Cardiac muscle cell (in vitro differentiated cells and primary cell): ENCODE measurements at regions not wholly inside any gene's neighbourhood (a gene's known extent, or its start where the extent isn't known, plus 50 kb on each side); places are given as distances from the start of the nearest gene placed in this dataset.

Experiments
- DNase-seq, 2 donors: peaks; one replicate each; pipeline versions ENCODE4 v3.0.0 to v3.0.0-alpha.2; 2010 to 2017; ENCODE audit warnings: low read depth in 1 of 2, low spot score in 1 of 2
- H3K27ac ChIP-seq: fragments of 200-600 bp; sonication (generic); 2 replicates; pipeline ENCODE4 v1.5.1; 2016
- H3K27me3 ChIP-seq: fragments of 200-600 bp; sonication (generic); 2 replicates; pipeline ENCODE4 v1.6.0; 2016; ENCODE audit warnings: control low read depth
- H3K36me3 ChIP-seq: fragments of 200-600 bp; sonication (generic); 2 replicates; pipeline ENCODE4 v1.5.1; 2016; ENCODE audit warnings: control low read depth
- H3K4me1 ChIP-seq: fragments of 200-600 bp; sonication (generic); 2 replicates; pipeline ENCODE4 v1.8.1; 2017; ENCODE audit warnings: low read depth, mild to moderate bottlenecking, mixed run types
- H3K4me3 ChIP-seq: fragments of 200-600 bp; sonication (generic); 2 replicates; pipeline ENCODE4 v1.5.1; 2016; ENCODE audit warnings: mild to moderate bottlenecking
- H3K9me3 ChIP-seq: fragments of 200-600 bp; sonication (generic); 2 replicates; pipeline ENCODE4 v1.5.1; 2017; ENCODE audit warnings: low read depth, mild to moderate bottlenecking, control low read depth
- TF ChIP-seq, protein P1 (sequence below): IDR thresholded peaks from 2 replicates; pipeline ENCODE4 v1.5.1; 2012; ENCODE audit warnings: low read depth, mild to moderate bottlenecking, low read length

DNA sequence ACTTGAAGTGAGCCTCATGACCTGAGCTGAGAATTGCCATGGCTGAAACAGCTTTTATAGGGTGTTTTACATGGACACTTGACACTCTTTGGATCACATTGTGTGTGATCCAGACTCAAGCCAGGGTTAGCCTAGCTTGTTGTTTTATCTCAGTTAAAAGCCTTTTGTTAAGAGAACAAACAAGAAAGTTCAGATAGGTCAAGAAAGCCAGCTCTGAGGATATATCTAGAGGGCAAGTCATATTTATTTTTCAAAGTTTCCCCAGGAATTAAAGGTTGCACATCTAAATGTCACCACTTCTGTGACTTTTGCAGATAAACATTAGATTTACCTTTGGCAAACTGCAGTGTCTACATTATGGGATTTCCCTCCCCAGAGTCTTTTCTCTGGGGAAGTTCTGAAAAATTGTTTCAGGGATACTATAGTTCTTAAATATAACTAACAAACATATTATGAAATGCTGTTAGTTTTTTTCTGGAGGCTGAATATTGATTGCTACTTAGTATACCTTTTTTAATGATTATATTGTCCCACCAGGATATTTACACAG is 134.5 kb downstream of the C9orf152 start:
- peak in 1 of 2 donors; percentile 43 for DNase-seq
- H3K36me3 ChIP-seq = no peaks in the 10 kb centered on the region
- H3K4me1 ChIP-seq = peaks cover 20% of the 10 kb centered on the region
- TF ChIP-seq, protein P1, sequence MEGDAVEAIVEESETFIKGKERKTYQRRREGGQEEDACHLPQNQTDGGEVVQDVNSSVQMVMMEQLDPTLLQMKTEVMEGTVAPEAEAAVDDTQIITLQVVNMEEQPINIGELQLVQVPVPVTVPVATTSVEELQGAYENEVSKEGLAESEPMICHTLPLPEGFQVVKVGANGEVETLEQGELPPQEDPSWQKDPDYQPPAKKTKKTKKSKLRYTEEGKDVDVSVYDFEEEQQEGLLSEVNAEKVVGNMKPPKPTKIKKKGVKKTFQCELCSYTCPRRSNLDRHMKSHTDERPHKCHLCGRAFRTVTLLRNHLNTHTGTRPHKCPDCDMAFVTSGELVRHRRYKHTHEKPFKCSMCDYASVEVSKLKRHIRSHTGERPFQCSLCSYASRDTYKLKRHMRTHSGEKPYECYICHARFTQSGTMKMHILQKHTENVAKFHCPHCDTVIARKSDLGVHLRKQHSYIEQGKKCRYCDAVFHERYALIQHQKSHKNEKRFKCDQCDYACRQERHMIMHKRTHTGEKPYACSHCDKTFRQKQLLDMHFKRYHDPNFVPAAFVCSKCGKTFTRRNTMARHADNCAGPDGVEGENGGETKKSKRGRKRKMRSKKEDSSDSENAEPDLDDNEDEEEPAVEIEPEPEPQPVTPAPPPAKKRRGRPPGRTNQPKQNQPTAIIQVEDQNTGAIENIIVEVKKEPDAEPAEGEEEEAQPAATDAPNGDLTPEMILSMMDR = no peak
- no peak overlapping the region for H3K4me3 ChIP-seq
- no peaks in the 10 kb centered on the region for H3K27me3 ChIP-seq
- no peaks in the 10 kb centered on the region for H3K9me3 ChIP-seq
- H3K27ac ChIP-seq = peak overlapping the region; percentile 61

DNA sequence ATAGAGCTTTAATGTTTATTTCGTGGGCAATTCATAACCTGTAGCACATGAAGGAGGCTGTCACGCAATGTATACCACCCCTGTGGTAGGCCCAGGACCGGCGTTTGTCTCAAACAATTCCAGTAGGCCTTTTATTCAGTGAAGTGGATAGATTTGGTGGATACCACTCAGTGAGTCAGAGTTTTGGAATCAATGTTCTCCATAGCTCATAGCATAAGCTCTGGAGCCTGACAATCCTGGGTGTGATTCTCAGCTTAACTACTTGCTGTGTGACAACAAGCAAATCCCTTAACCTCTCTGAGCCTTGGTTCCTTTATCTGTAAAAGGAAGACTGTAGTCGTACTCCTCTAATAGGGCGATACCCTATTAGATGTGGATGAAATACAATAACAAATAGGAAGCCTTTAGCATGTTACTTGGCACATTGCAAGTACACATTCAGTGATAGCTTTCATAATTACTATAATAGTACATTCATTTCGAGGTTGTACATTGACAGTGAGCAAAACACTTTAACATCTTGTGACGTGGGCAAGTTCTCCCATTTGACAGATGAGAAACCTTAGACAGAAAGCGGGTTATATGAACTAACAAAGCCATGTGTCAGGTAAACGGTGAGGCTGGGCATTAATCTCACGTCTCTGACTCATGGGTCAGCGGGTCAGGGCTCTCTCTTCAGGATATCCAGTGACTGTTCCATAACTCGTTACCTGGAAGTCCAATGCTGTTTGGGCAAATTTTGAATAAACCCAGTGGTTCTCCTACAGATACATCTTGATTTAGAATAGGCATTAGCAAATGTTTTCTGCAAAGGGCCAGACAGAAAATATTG is 130.8 kb downstream of the C9orf152 start:
- Histone ChIP-seq H3K36me3 (no peaks in the 10 kb centered on the region), H3K4me1 (peaks cover 24% of the 10 kb centered on the region), H3K27me3 (no peaks in the 10 kb centered on the region), H3K27ac (no peak overlapping the region), H3K4me3 (no peak overlapping the region), H3K9me3 (no peaks in the 10 kb centered on the region)
- TF ChIP-seq, protein P1 = no peak
- DNase-seq = peak in 1 of 2 donors; percentile 63

DNA sequence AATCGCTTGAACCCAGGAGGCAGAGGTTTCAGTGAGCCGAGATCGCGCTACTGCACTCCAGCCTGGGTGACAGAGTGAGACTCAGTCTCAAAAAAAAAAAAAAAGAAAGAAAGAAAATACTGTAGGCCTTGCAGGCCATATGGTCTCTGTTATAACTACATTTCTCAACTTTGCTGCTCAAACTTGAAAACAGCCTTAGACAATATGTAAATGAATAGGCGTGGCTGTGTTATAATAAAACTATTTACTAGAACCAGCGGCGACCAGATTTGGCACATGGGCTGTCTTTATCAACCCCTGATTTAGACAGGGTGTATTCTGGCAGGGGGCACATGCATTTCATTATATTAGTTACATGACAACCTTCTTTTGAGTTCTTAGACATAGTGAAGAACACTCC is 130.0 kb downstream of the C9orf152 start:
- TF ChIP-seq, protein P1 = no peak
- H3K27me3 ChIP-seq = no peaks in the 10 kb centered on the region
- H3K36me3 ChIP-seq = no peaks in the 10 kb centered on the region
- DNase-seq = no peak
- no peak overlapping the region for H3K4me3 ChIP-seq
- peaks cover 18% of the 10 kb centered on the region for H3K4me1 ChIP-seq
- H3K27ac ChIP-seq = no peak overlapping the region
- no peaks in the 10 kb centered on the region for H3K9me3 ChIP-seq

DNA sequence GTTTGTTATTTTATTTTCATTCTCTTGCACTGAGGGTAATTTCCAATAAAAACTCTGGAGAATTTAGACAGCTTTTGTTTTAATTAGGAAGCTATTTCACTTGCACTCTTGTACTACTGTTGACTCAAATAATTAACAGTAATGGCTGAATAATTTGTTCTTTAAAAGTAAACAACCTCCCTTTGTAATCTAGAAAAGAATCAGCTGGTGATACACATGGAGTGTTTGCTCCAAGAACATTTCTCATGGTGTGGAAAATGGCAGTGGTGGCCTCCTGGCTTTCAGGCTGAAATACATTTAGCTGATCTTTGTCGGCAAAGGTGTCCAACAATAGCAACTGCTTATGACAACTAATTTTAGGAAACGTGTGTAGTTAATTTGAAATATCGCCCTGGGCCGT is 129.4 kb downstream of the C9orf152 start:
- Histone ChIP-seq H3K27me3 (no peaks in the 10 kb centered on the region), H3K36me3 (no peaks in the 10 kb centered on the region), H3K4me3 (no peak overlapping the region), H3K9me3 (no peaks in the 10 kb centered on the region), H3K4me1 (peaks cover 12% of the 10 kb centered on the region), H3K27ac (peak overlapping the region; percentile 5)
- no peak for DNase-seq
- TF ChIP-seq, protein P1 = no peak

DNA sequence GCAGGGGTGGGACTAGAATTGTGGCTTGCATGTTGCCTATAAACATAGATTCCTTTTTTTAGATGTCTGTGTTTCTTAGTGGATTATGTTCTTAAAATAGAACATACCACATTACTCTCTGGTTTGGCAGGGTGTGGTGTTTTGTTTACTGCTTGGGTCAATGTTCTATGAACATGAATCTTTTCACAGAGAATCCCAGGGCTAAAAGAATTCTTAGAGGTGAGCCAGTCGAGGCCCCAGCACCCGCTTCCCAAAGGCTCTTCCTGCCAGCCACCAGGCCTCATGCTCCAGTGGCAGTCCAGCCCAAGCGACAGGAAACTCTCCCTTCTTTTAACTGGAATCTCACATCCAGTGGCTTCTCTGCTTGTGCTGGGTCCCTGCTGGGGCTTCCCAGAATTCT is 126.6 kb downstream of the C9orf152 start:
- Histone ChIP-seq H3K4me3 (no peak overlapping the region), H3K27me3 (no peaks in the 10 kb centered on the region), H3K9me3 (no peaks in the 10 kb centered on the region), H3K36me3 (no peaks in the 10 kb centered on the region), H3K27ac (peak overlapping the region; percentile 71), H3K4me1 (peaks cover 12% of the 10 kb centered on the region)
- peak in 1 of 2 donors; percentile 47 for DNase-seq
- TF ChIP-seq, protein P1 = no peak
